ENCODE measurements at regions not wholly inside any gene's neighbourhood (a gene's known extent, or its start where the extent isn't known, plus 50 kb on each side); places are given as distances from the start of the nearest gene placed in this dataset.

DNA sequence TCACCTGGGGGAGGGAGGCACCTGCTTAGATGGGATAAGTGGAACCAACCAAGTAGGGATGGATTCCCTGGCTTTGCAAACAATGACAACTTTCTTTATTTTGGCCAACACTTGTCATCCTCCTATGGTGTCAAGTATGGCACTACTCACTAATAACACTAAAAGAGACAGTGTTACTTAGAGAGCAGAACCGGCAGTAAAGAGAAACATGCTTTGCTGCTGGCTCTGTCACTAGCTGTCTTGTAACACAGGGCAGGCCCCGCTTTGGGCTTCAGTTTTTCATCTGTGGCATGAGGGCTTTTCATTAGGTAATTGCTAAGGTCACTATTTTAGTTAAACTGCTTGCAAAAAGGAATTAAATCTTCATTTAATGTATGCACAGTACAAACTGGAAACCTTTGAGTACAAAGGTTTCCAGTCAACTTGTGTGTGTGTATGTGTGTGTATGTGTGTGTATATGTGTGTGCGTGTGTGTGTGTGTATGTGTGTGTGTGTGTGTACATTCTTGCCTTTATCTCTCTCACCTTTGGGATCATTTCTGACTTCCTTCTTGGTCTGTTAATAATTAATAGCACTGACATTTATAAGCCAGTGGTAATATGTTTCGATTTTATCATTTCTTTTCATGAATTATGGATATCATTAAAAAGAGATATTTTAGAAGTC, 64.7 kb downstream of the BTBD3 start (continued):
- TF ChIP-seq, protein P1, sequence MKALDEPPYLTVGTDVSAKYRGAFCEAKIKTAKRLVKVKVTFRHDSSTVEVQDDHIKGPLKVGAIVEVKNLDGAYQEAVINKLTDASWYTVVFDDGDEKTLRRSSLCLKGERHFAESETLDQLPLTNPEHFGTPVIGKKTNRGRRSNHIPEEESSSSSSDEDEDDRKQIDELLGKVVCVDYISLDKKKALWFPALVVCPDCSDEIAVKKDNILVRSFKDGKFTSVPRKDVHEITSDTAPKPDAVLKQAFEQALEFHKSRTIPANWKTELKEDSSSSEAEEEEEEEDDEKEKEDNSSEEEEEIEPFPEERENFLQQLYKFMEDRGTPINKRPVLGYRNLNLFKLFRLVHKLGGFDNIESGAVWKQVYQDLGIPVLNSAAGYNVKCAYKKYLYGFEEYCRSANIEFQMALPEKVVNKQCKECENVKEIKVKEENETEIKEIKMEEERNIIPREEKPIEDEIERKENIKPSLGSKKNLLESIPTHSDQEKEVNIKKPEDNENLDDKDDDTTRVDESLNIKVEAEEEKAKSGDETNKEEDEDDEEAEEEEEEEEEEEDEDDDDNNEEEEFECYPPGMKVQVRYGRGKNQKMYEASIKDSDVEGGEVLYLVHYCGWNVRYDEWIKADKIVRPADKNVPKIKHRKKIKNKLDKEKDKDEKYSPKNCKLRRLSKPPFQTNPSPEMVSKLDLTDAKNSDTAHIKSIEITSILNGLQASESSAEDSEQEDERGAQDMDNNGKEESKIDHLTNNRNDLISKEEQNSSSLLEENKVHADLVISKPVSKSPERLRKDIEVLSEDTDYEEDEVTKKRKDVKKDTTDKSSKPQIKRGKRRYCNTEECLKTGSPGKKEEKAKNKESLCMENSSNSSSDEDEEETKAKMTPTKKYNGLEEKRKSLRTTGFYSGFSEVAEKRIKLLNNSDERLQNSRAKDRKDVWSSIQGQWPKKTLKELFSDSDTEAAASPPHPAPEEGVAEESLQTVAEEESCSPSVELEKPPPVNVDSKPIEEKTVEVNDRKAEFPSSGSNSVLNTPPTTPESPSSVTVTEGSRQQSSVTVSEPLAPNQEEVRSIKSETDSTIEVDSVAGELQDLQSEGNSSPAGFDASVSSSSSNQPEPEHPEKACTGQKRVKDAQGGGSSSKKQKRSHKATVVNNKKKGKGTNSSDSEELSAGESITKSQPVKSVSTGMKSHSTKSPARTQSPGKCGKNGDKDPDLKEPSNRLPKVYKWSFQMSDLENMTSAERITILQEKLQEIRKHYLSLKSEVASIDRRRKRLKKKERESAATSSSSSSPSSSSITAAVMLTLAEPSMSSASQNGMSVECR (CRISPR knock-in tag; IDR thresholded peaks at IDR 0.05), result no peak
- no peak for TF ChIP-seq DACH1 (IDR thresholded peaks at IDR 0.05; ENCODE audit: partially characterized antibody)
- TF ChIP-seq HES1 (IDR thresholded peaks at IDR 0.05; ENCODE audit: low read depth), result no peak
- TF ChIP-seq FOXP4 (CRISPR knock-in tag; IDR thresholded peaks at IDR 0.05; ENCODE audit: borderline replicate concordance), result no peak
